Gastrocnemius medialis (tissue), 4 donors: ENCODE measurements at regions not wholly inside any gene's neighbourhood (a gene's known extent, or its start where the extent isn't known, plus 50 kb on each side); places are given as distances from the start of the nearest gene placed in this dataset.
"Not testable (repeated sequence)": the region's sequence is repeated elsewhere in the genome, so short reads cannot be mapped to it uniquely, and the experiment has no call there.

Experiments used
- POLR2A ChIP-seq, 2 donors: fragments of 450-650 bp; IDR thresholded peaks; one replicate each; pipeline ENCODE4 v1.6.1; 2017; ENCODE audit warnings: antibody characterized with exemption in 2 of 2, mild to moderate bottlenecking in 2 of 2, moderate library complexity in 2 of 2
- TF ChIP-seq, protein P1 (sequence below), 5 experiments: fragments of 450-650 bp in 3 of 5; fragments of 200-600 bp in 2 of 5; sonication (generic) in 2 of 5; IDR thresholded peaks in 4 of 5; conservative IDR thresholded peaks in 1 of 5; 1 replicate in 4 of 5; 2 replicates in 1 of 5; pipeline ENCODE4 v1.5.1; 2016 to 2019; ENCODE audit warnings: antibody characterized with exemption in 5 of 5, mild to moderate bottlenecking in 3 of 5, moderate library complexity in 3 of 5

DNA sequence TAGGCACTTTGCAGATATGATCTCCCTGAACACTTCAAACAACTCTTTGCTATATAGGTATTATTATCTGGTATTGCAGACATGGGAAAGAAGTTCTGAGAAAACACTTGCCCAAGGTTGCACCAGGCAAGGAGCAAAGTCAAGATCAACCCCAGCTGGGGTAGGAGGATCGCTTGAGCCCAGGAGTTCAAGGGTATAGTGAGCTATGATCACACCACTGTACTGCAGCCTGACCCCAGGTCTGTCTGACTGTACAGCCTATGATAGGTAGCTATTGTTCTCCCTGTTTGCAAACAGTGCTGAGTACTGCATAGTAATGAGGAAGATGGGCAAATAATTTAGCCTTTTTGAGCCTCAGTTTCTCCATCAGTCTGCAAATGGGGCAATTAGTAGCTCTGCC lies 60.5 kb upstream of the GRK3 start:
- TF ChIP-seq, protein P1, sequence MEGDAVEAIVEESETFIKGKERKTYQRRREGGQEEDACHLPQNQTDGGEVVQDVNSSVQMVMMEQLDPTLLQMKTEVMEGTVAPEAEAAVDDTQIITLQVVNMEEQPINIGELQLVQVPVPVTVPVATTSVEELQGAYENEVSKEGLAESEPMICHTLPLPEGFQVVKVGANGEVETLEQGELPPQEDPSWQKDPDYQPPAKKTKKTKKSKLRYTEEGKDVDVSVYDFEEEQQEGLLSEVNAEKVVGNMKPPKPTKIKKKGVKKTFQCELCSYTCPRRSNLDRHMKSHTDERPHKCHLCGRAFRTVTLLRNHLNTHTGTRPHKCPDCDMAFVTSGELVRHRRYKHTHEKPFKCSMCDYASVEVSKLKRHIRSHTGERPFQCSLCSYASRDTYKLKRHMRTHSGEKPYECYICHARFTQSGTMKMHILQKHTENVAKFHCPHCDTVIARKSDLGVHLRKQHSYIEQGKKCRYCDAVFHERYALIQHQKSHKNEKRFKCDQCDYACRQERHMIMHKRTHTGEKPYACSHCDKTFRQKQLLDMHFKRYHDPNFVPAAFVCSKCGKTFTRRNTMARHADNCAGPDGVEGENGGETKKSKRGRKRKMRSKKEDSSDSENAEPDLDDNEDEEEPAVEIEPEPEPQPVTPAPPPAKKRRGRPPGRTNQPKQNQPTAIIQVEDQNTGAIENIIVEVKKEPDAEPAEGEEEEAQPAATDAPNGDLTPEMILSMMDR (IDR thresholded peaks at IDR 0.05 in 4 of 5, conservative IDR thresholded peaks at IDR 0.05 in 1 of 5), result not testable (repeated sequence)
- not testable (repeated sequence) for TF ChIP-seq POLR2A (IDR thresholded peaks at IDR 0.05)
